CD1c-positive myeloid dendritic cell (primary cell): ENCODE measurements at regions not wholly inside any gene's neighbourhood (a gene's known extent, or its start where the extent isn't known, plus 50 kb on each side); places are given as distances from the start of the nearest gene placed in this dataset.
"Not testable (repeated sequence)": the region's sequence is repeated elsewhere in the genome, so short reads cannot be mapped to it uniquely, and the experiment has no call there.

Experiments used
- DNase-seq: peaks from one replicate; pipeline ENCODE4 v3.0.0-alpha.2; 2016; ENCODE audit errors: extremely low spot score

- no peak for DNase-seq
These were observed 226.1 kb upstream of the SH3BP4 start for GRCh38 chr2:234725528-234726264.

GRCh38 chr2:234724850-234725249 lies 227.0 kb upstream of the SH3BP4 start:
- no peak for DNase-seq

GRCh38 chr2:234723400-234723799 lies 226.5 kb upstream of the ARL4C start:
- DNase-seq: no peak

GRCh38 chr2:234722176-234722575 lies 225.3 kb upstream of the ARL4C start:
- no peak for DNase-seq

GRCh38 chr2:234719116-234719716 lies 222.3 kb upstream of the ARL4C start:
- no peak for DNase-seq

- DNase-seq: no peak
These were observed 219.4 kb upstream of the ARL4C start for GRCh38 chr2:234716271-234716670.

GRCh38 chr2:234715671-234716250 lies 218.9 kb upstream of the ARL4C start:
- no peak for DNase-seq

GRCh38 chr2:234714711-234715110 lies 217.8 kb upstream of the ARL4C start:
- no peak for DNase-seq

GRCh38 chr2:234712421-234712935 lies 215.6 kb upstream of the ARL4C start:
- no peak for DNase-seq

GRCh38 chr2:234711308-234711707 lies 214.4 kb upstream of the ARL4C start:
- DNase-seq: no peak

GRCh38 chr2:234710587-234710986 lies 213.7 kb upstream of the ARL4C start:
- DNase-seq: no peak

- DNase-seq: no peak
These were observed 213.2 kb upstream of the ARL4C start for GRCh38 chr2:234710066-234710465.

- no peak for DNase-seq
These were observed 211.8 kb upstream of the ARL4C start for GRCh38 chr2:234708717-234709116.

GRCh38 chr2:234708091-234708683 lies 211.3 kb upstream of the ARL4C start:
- DNase-seq: no peak

- no peak for DNase-seq
These were observed 209.2 kb upstream of the ARL4C start for GRCh38 chr2:234706086-234706485.

- no peak for DNase-seq
These were observed 208.2 kb upstream of the ARL4C start for GRCh38 chr2:234705108-234705507.

- DNase-seq: no peak
These were observed 206.4 kb upstream of the ARL4C start for GRCh38 chr2:234703258-234703657.

GRCh38 chr2:234702731-234703225 lies 205.9 kb upstream of the ARL4C start:
- no peak for DNase-seq

GRCh38 chr2:234701841-234702240 lies 205.0 kb upstream of the ARL4C start:
- no peak for DNase-seq

GRCh38 chr2:234701421-234701820 lies 204.5 kb upstream of the ARL4C start:
- DNase-seq: no peak

- DNase-seq: no peak
These were observed 202.6 kb upstream of the ARL4C start for GRCh38 chr2:234699456-234699855.

GRCh38 chr2:234697300-234697876 lies 200.5 kb upstream of the ARL4C start:
- not testable (repeated sequence) for DNase-seq
